ENCODE measurements at regions not wholly inside any gene's neighbourhood (a gene's known extent, or its start where the extent isn't known, plus 50 kb on each side); places are given as distances from the start of the nearest gene placed in this dataset.

DNA sequence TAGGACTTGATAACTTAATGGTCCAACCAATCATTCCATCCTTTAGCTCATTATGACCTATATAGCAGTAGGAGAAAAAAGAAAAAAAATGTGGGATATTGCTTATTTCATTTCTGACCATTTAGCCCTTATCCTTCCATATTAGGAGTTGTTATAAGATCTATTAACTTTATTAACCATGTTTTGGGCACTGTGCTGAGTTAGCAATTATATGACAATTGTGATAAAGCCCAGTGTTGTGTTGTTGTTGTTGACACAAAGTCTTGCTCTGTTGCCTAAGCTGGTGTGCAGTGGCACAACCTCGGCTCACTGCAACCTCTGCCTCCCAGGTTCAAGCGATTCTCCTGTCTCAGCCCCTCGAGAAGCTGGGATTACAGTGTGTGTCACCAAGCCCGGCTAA lies 569.7 kb upstream of the FOXG1 start:
- Histone ChIP-seq H3K27me3 (no peaks in the 10 kb centered on the region), H3K9me3 (peaks cover 0 to 4% of the 10 kb centered on the region in 2 donors), H3K27ac (no peak overlapping the region), H3K4me3 (no peak overlapping the region), H3K36me3 (no peaks in the 10 kb centered on the region), H3K4me1 (no peaks in the 10 kb centered on the region)
- TF ChIP-seq, protein P1, sequence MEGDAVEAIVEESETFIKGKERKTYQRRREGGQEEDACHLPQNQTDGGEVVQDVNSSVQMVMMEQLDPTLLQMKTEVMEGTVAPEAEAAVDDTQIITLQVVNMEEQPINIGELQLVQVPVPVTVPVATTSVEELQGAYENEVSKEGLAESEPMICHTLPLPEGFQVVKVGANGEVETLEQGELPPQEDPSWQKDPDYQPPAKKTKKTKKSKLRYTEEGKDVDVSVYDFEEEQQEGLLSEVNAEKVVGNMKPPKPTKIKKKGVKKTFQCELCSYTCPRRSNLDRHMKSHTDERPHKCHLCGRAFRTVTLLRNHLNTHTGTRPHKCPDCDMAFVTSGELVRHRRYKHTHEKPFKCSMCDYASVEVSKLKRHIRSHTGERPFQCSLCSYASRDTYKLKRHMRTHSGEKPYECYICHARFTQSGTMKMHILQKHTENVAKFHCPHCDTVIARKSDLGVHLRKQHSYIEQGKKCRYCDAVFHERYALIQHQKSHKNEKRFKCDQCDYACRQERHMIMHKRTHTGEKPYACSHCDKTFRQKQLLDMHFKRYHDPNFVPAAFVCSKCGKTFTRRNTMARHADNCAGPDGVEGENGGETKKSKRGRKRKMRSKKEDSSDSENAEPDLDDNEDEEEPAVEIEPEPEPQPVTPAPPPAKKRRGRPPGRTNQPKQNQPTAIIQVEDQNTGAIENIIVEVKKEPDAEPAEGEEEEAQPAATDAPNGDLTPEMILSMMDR (IDR thresholded peaks at IDR 0.05) = no peak
- DNase-seq (ENCODE audit: low spot score) = no peak

DNA sequence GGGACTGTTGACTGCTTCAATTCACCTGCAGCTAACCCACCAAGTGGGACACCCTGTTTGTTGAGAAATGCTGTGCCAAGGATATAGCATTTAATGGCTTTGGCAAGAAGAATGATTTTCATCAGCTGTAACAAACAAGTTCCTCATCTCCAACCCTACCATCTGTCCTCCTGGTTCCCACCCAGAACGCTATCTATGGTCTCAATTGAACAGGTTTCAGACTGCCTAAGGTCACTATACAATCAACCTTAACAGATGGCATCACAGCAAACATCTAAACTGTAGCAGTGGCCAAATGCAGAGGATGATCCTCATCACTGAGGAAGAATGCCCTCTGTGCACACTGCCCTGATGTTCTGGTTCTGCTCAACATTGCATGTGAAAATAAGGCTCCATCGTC lies 546.2 kb upstream of the FOXG1 start:
- no peak overlapping the region for H3K4me3 ChIP-seq
- TF ChIP-seq, protein P1 (IDR thresholded peaks at IDR 0.05) = no peak
- no peaks in the 10 kb centered on the region for H3K9me3 ChIP-seq
- H3K4me1 ChIP-seq = no peaks in the 10 kb centered on the region
- H3K27ac ChIP-seq = no peak overlapping the region
- DNase-seq (ENCODE audit: low spot score) = no peak
- H3K27me3 ChIP-seq = no peaks in the 10 kb centered on the region
- no peaks in the 10 kb centered on the region for H3K36me3 ChIP-seq

DNA sequence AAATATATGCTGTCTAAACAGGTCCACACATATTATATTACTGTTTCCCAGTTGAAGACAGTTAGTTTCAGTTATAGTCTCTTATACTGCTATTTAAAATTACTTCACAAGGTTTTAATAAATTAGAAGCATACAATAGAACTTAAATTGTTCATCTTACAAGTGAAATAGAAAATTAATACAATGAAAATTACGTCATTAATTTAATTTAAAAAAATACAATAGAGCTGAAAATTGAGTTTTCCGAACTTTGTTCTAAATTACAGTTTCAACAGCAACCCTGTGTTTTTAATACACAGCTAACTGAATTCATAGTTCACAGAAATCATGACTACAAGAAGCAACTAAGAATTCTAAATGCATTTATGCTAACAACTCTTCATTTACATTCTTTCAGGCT lies 525.7 kb upstream of the FOXG1 start:
- TF ChIP-seq, protein P1 (IDR thresholded peaks at IDR 0.05) = no peak
- no peaks in the 10 kb centered on the region for H3K9me3 ChIP-seq
- no peaks in the 10 kb centered on the region for H3K27me3 ChIP-seq
- H3K27ac ChIP-seq = no peak overlapping the region
- H3K4me3 ChIP-seq = no peak overlapping the region
- no peaks in the 10 kb centered on the region for H3K4me1 ChIP-seq
- H3K36me3 ChIP-seq = no peaks in the 10 kb centered on the region
- no peak for DNase-seq (ENCODE audit: low spot score)

DNA sequence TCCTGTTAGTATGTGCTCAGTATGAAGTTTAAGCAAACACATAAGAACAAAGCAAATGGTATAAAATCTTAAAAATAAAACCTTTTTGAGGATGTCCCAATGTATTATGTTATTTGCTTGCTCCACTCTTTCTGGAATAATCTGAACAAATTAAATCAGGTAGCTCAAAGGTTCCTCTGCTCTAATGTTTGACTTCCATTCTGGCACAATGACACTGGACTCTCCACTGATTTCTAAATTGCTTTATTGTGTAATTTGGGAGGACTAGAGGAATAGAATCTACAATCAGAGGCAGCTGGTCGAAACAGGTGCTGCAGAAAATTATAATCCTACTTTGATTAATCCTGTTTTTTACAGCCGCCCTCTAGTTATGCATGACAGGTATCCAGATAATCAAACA lies 523.7 kb upstream of the FOXG1 start:
- Histone ChIP-seq H3K27ac (no peak overlapping the region), H3K27me3 (no peaks in the 10 kb centered on the region), H3K4me3 (no peak overlapping the region), H3K4me1 (no peaks in the 10 kb centered on the region), H3K36me3 (no peaks in the 10 kb centered on the region), H3K9me3 (no peaks in the 10 kb centered on the region)
- no peak for DNase-seq (ENCODE audit: low spot score)
- TF ChIP-seq, protein P1 (IDR thresholded peaks at IDR 0.05) = no peak

DNA sequence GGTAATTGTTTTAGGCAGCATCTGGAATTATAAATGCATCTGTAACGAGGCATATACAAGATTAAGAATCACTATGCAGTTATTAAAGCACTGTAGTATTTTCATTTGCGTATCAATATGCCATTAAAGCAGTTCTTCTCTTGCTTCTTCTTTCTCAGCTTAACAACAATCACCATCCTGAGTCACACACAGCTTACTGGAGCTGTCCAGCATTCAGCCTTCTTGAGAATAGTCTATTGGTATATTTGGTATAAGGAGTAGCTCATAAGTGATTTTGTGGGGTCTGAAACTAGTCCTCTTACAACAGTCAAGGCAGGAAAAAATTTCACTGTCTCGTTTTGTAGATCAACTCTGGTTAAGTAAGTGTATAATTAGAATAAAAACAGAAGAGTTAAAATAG lies 523.0 kb upstream of the FOXG1 start:
- Histone ChIP-seq H3K9me3 (no peaks in the 10 kb centered on the region), H3K4me3 (no peak overlapping the region), H3K36me3 (no peaks in the 10 kb centered on the region), H3K27ac (no peak overlapping the region), H3K4me1 (no peaks in the 10 kb centered on the region), H3K27me3 (no peaks in the 10 kb centered on the region)
- TF ChIP-seq, protein P1 (IDR thresholded peaks at IDR 0.05) = no peak
- no peak for DNase-seq (ENCODE audit: low spot score)

DNA sequence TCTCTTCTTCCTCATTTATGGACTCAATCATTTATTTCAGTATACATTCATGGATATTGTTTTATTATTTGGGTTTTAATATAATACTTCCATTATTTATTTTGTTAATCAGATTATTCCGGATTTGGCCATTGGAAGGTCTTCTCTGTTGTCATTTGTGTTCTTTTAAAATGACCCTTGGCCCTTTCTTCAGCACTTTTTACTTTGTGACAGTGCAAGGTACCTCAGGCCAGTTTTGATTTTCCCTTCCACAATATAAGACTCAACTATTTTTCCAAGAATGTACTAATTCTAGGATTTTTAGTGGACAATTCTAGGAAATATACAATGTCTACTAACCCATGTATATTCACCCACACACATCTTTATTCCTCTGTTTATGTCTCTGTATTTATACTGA lies 521.4 kb upstream of the FOXG1 start:
- TF ChIP-seq, protein P1 (IDR thresholded peaks at IDR 0.05) = no peak
- no peak overlapping the region for H3K27ac ChIP-seq
- no peaks in the 10 kb centered on the region for H3K36me3 ChIP-seq
- DNase-seq (ENCODE audit: low spot score) = no peak
- H3K27me3 ChIP-seq = no peaks in the 10 kb centered on the region
- no peaks in the 10 kb centered on the region for H3K4me1 ChIP-seq
- no peaks in the 10 kb centered on the region for H3K9me3 ChIP-seq
- no peak overlapping the region for H3K4me3 ChIP-seq

Data from right atrium auricular region (tissue), 2 donors.